Stomach (tissue), 8 donors: ENCODE measurements at regions not wholly inside any gene's neighbourhood (a gene's known extent, or its start where the extent isn't known, plus 50 kb on each side); places are given as distances from the start of the nearest gene placed in this dataset.

Experiments
- DNase-seq, 2 donors: peaks; one replicate each; pipeline versions ENCODE4 v3.0.0 to v3.0.0-alpha.2; 2013 to 2019
- H3K27ac ChIP-seq, 5 donors: fragments of 200-600 bp in 4 of 5; sonication (generic) in 4 of 5; one replicate each; pipeline ENCODE4 v1.5.1; 2013 to 2019; ENCODE audit warnings: mild to moderate bottlenecking in 1 of 5, moderate library complexity in 1 of 5
- H3K27me3 ChIP-seq, 3 donors: fragments of 200-600 bp; sonication (generic); one replicate each; pipeline ENCODE4 v1.5.1; 2017 to 2019; ENCODE audit warnings: mixed run types in 1 of 3
- H3K36me3 ChIP-seq, 4 donors: fragments of 200-600 bp; sonication (generic); 1 replicate in 3 of 4; 2 replicates in 1 of 4; pipeline ENCODE4 v1.5.1; 2016 to 2019
- H3K4me1 ChIP-seq, 4 donors: fragments of 200-600 bp; sonication (generic); one replicate each; pipeline ENCODE4 v1.5.1; 2016 to 2019
- H3K4me3 ChIP-seq, 4 donors: fragments of 200-600 bp; sonication (generic) in 3 of 4; one replicate each; pipeline ENCODE4 v1.5.1; 2016 to 2019; ENCODE audit warnings: mild to moderate bottlenecking in 1 of 4
- H3K9me3 ChIP-seq, 4 donors: fragments of 200-600 bp; sonication (generic); one replicate each; pipeline ENCODE4 v1.5.1; 2016 to 2019
- EP300 ChIP-seq: sonication (generic); formaldehyde crosslinking; IDR thresholded peaks from one replicate; pipeline ENCODE4 v1.6.1; 2017; ENCODE audit warnings: antibody characterized with exemption
- POLR2A ChIP-seq, 4 donors: fragments of 450-650 bp; IDR thresholded peaks; one replicate each; pipeline ENCODE4 v1.6.1; 2016; ENCODE audit warnings: antibody characterized with exemption in 4 of 4, control low read depth in 2 of 4, mild to moderate bottlenecking in 1 of 4, moderate library complexity in 1 of 4
- POLR2AphosphoS5 ChIP-seq, 3 donors: sonication (generic); formaldehyde crosslinking; IDR thresholded peaks; one replicate each; pipeline ENCODE4 v1.6.1; 2016; ENCODE audit warnings: antibody characterized with exemption in 3 of 3
- WGBS, 5 donors: extraction: QIAGEN DNeasy Blood & Tissue Kit in 3 of 5; methylation state at CpG; one replicate each; pipeline versions ENCODE4 v1.1.5 to v1.1.7; 2013 to 2018; 5-methylcytosine and 5-hydroxymethylcytosine counted together
- intact Hi-C: fragments of 100-400 bp; cut with DNase I; formaldehyde crosslinking; loops from one replicate; pipeline ENCODE4 v1.15.1; 2023; ENCODE audit warnings: low total_unique reads
- TF ChIP-seq, protein P1 (sequence below), 7 experiments: fragments of 450-650 bp in 4 of 7; fragments of 200-600 bp in 3 of 7; sonication (generic) in 3 of 7; IDR thresholded peaks; one replicate each; pipeline ENCODE4 v1.5.1; 2016 to 2019; ENCODE audit warnings: antibody characterized with exemption in 7 of 7, control low read depth in 2 of 7, mild to moderate bottlenecking in 1 of 7
- donor health status: healthy with polysubstance abuse.
- donor health status: Bipolar disorder and iron deficiency.
- donor health status: healthy.

DNA sequence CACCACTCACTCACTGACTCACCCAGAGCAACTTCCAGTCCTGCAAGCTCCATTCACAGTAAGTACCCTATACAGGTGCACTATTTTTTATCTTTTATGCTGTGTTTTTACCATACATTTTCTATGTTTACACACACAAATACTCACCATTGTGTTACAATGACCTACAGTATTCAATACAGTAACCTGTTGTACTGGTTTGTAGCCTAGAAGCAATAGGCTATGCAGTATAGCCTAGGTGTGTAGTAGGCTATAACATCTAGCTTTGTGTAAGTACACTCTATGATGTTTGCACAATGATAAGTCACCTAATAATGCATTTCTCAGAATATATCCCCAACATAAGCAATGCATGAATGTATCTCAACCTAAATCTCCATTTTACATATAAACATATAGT is 541.1 kb downstream of the NR2F1-AS1 start:
- peak in 1 of 2 donors; percentile 50 for DNase-seq
- H3K27me3 ChIP-seq = no peaks in the 10 kb centered on the region
- H3K4me3 ChIP-seq = no peak overlapping the region
- no peak for TF ChIP-seq POLR2A (IDR thresholded peaks at IDR 0.05)
- TF ChIP-seq, protein P1, sequence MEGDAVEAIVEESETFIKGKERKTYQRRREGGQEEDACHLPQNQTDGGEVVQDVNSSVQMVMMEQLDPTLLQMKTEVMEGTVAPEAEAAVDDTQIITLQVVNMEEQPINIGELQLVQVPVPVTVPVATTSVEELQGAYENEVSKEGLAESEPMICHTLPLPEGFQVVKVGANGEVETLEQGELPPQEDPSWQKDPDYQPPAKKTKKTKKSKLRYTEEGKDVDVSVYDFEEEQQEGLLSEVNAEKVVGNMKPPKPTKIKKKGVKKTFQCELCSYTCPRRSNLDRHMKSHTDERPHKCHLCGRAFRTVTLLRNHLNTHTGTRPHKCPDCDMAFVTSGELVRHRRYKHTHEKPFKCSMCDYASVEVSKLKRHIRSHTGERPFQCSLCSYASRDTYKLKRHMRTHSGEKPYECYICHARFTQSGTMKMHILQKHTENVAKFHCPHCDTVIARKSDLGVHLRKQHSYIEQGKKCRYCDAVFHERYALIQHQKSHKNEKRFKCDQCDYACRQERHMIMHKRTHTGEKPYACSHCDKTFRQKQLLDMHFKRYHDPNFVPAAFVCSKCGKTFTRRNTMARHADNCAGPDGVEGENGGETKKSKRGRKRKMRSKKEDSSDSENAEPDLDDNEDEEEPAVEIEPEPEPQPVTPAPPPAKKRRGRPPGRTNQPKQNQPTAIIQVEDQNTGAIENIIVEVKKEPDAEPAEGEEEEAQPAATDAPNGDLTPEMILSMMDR (IDR thresholded peaks at IDR 0.05) = no peak
- no peak for TF ChIP-seq POLR2AphosphoS5 (IDR thresholded peaks at IDR 0.05)
- TF ChIP-seq EP300 = no peak
- H3K4me1 ChIP-seq = no peaks in the 10 kb centered on the region
- H3K36me3 ChIP-seq = no peaks in the 10 kb centered on the region
- no peak overlapping the region for H3K27ac ChIP-seq
- no peaks in the 10 kb centered on the region for H3K9me3 ChIP-seq
- intact Hi-C loops = no loop called here

DNA sequence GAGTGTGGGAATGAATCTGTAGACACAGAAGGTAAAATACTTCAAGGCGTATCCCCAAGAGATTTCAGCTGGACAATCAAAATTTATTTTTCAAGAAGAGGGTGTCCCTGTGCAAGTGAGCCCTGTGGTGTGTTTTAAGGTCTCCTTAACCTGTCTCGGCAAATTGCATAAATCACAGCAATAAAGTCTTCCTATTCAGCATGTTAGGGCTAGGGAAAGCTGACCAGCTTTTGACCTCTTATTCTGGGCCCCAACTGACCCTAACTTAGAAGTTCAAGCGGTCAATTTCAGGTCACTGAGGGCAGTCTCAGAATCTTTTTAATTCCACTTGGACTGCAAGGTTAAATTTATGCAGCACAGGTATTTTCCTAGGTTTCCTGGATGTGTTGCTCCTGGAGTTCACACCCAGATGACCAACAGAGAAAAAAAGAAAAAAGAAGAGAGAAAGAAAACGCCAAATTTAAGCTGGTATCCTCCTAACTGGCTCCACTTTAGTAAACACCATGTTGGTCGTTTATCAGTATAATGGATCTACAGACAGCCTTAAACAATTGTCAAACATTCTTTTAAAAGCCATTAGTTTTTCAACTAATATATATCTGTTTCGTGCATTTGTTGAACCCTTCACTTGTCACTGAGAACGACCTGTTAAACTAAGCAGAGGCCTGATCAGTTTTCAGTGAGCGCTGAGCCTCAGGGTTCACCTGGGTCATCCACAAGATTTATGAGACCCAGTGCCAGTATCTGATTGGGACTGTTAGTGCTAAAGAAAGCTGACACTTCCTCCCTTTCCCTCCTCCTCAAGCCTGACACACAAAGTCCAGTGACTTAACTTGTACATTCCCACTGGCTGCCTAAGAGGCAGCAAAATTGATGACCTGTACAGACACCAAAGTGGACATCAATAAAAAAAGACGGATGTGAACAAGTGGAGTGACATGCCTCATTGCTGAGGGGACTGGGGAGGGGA is 546.1 kb downstream of the NR2F1-AS1 start:
- 62 to 67% (median 65%) methylated on average over 9 of the region's 9 CpGs for WGBS, 5 donors
- Histone ChIP-seq H3K4me3 (no peak overlapping the region), H3K27ac (no peak overlapping the region), H3K36me3 (no peaks in the 10 kb centered on the region), H3K9me3 (no peaks in the 10 kb centered on the region), H3K27me3 (no peaks in the 10 kb centered on the region), H3K4me1 (no peaks in the 10 kb centered on the region)
- DNase-seq = peak in 1 of 2 donors; percentile 9
- intact Hi-C loops = no loop called here
- TF ChIP-seq POLR2AphosphoS5 (IDR thresholded peaks at IDR 0.05) (no peak), POLR2A (IDR thresholded peaks at IDR 0.05) (no peak), EP300 (no peak)
- TF ChIP-seq, protein P1 (IDR thresholded peaks at IDR 0.05) = no peak

DNA sequence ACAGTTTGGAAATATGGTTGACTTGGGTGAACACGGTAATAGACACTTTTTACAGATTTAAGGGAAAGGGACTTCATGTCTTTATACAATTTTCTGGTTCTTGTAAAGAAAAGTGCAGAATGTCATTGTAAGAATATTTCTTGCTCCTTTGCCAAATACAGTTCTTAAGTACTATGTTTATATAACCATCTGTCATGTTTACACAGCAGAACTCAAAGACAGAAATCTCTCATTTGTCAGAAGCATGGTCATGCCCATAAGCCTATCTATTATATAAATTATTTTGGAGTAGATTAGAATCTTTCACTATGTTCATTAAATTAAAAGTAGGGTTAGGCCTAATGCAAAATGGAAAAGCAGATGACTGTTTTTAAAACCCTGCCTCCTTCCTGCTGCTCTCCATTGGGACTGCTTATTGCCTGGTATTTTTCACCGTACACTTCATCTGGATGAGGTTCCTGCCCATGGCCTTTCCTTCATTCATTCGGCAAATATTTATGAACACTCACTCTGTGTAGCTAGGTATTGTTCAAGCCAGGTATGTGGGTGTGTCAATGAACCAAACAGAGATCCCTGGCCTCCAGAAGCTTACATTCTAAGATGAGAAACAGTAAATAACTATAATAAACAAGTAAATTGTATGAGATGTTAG is 558.1 kb downstream of the NR2F1-AS1 start:
- no peak overlapping the region for H3K27ac ChIP-seq
- no peaks in the 10 kb centered on the region for H3K27me3 ChIP-seq
- TF ChIP-seq, protein P1 (IDR thresholded peaks at IDR 0.05) = no peak
- TF ChIP-seq EP300 (no peak), POLR2A (IDR thresholded peaks at IDR 0.05) (no peak), POLR2AphosphoS5 (IDR thresholded peaks at IDR 0.05) (no peak)
- no peak for DNase-seq
- H3K9me3 ChIP-seq = no peaks in the 10 kb centered on the region
- H3K4me3 ChIP-seq = no peak overlapping the region
- H3K4me1 ChIP-seq = no peaks in the 10 kb centered on the region
- WGBS, 5 donors = 48 to 72% (median 69%) methylated on average over 3 of the region's 3 CpGs
- intact Hi-C loops = no loop called here
- H3K36me3 ChIP-seq = no peaks in the 10 kb centered on the region

- Histone ChIP-seq H3K36me3 (no peaks in the 10 kb centered on the region), H3K27me3 (no peaks in the 10 kb centered on the region), H3K4me1 (no peaks in the 10 kb centered on the region), H3K9me3 (no peaks in the 10 kb centered on the region), H3K27ac (no peak overlapping the region), H3K4me3 (no peak overlapping the region)
- 51 to 67% (median 59%) methylated on average over 3 of the region's 3 CpGs for WGBS, 5 donors
- intact Hi-C loops = no loop called here
- DNase-seq = no peak
- TF ChIP-seq, protein P1 (IDR thresholded peaks at IDR 0.05) = no peak
- TF ChIP-seq EP300 = no peak
- no peak for TF ChIP-seq POLR2A (IDR thresholded peaks at IDR 0.05)
- no peak for TF ChIP-seq POLR2AphosphoS5 (IDR thresholded peaks at IDR 0.05)
Measured at GRCh38 chr5:93022211-93022610, 558.8 kb downstream of the NR2F1-AS1 start.
